Immature natural killer cell (primary cell): ENCODE measurements at regions not wholly inside any gene's neighbourhood (a gene's known extent, or its start where the extent isn't known, plus 50 kb on each side); places are given as distances from the start of the nearest gene placed in this dataset.
A peak's percentile ranks its signal among the peaks of the same experiment; 100 is the strongest.
"Not testable (repeated sequence)": the region's sequence is repeated elsewhere in the genome, so short reads cannot be mapped to it uniquely, and the experiment has no call there.

Source experiments
- DNase-seq, 3 donors: peaks; one replicate each; pipeline ENCODE4 v3.0.0; 2022; ENCODE audit warnings: mixed read lengths in 1 of 3
- H3K27ac Mint-ChIP-seq, 6 donors: one replicate each; pipeline ENCODE4 v1.8.0; 2020; ENCODE audit warnings: mixed read lengths in 6 of 6, mild to moderate bottlenecking in 5 of 6, inconsistent platforms in 4 of 6, moderate library complexity in 3 of 6
- H3K27me3 Mint-ChIP-seq, 3 donors: one replicate each; pipeline ENCODE4 v1.8.0; 2020 to 2021; ENCODE audit warnings: low read depth in 3 of 3, mild to moderate bottlenecking in 3 of 3, mixed read lengths in 3 of 3, moderate library complexity in 3 of 3, inconsistent platforms in 1 of 3
- H3K36me3 Mint-ChIP-seq, 3 donors: one replicate each; pipeline ENCODE4 v1.8.0; 2020; ENCODE audit warnings: mixed read lengths in 3 of 3, inconsistent platforms in 2 of 3, mild to moderate bottlenecking in 2 of 3
- H3K4me1 Mint-ChIP-seq, 2 donors: one replicate each; pipeline ENCODE4 v1.8.0; 2020; ENCODE audit warnings: inconsistent platforms in 2 of 2, mild to moderate bottlenecking in 2 of 2, mixed read lengths in 2 of 2, moderate library complexity in 1 of 2
- H3K4me3 Mint-ChIP-seq, 5 donors: one replicate each; pipeline ENCODE4 v1.8.0; 2020; ENCODE audit warnings: mild to moderate bottlenecking in 5 of 5, mixed read lengths in 5 of 5, inconsistent platforms in 3 of 5, moderate library complexity in 3 of 5
- H3K9me3 Mint-ChIP-seq, 6 donors: one replicate each; pipeline ENCODE4 v1.8.0; 2020; ENCODE audit warnings: mild to moderate bottlenecking in 6 of 6, mixed read lengths in 6 of 6, inconsistent platforms in 4 of 6, moderate library complexity in 3 of 6

DNA sequence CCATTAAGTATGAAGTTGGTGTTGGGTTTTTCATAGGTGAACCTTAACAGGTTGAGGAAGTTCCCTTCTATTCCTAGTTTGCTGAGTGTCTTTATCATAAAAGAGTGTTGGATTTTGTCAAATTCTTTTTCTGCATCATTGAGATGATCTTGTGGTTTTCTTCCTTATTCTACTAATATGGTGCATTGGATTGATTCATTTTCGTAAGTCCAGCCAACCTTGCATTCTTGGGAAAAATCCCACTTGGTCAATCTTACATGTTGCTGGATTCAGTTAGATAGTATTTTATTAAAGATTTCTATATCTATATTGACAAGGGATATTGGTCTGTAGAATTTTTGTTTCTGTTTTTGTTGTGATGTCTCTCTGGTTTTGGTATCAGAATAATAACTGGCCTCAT, 83.7 kb upstream of the C15orf39 start:
- peaks cover 16 to 20% of the 10 kb centered on the region in 2 donors for H3K4me1 Mint-ChIP-seq
- H3K9me3 Mint-ChIP-seq, result peaks cover 0 to 2% (median 0%) of the 10 kb centered on the region in 6 donors
- H3K36me3 Mint-ChIP-seq, result peaks cover 0 to 7% (median 5%) of the 10 kb centered on the region in 3 donors
- H3K27ac Mint-ChIP-seq, result no peak overlapping the region
- no peak overlapping the region for H3K4me3 Mint-ChIP-seq
- DNase-seq, result no peak
- H3K27me3 Mint-ChIP-seq, result peaks cover 0 to 5% (median 2%) of the 10 kb centered on the region in 3 donors

DNA sequence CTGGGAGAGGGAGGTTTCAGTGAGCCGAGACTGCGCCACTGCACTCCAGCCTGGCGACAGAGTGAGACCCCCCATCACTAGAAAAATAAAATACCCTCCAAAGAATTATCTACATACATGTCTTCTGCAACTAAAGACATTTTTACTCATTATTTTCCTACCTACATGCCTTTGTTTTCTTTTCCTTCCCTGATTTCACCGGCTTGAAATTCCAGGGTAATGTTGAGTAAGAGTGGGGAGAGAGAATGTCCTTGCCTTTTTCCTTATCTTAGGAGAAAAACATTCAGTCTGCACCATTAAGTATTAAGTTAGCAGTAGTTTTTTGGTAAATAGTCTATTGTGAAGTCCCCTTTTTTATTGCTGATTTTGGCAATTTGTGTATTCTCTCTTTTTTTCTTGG, 82.4 kb upstream of the C15orf39 start:
- H3K27me3 Mint-ChIP-seq, H3K4me3 Mint-ChIP-seq, H3K27ac Mint-ChIP-seq, H3K36me3 Mint-ChIP-seq, H3K9me3 Mint-ChIP-seq, DNase-seq: not testable (repeated sequence)
- H3K4me1 Mint-ChIP-seq, result peaks cover 17 to 21% of the 10 kb centered on the region in 2 donors

DNA sequence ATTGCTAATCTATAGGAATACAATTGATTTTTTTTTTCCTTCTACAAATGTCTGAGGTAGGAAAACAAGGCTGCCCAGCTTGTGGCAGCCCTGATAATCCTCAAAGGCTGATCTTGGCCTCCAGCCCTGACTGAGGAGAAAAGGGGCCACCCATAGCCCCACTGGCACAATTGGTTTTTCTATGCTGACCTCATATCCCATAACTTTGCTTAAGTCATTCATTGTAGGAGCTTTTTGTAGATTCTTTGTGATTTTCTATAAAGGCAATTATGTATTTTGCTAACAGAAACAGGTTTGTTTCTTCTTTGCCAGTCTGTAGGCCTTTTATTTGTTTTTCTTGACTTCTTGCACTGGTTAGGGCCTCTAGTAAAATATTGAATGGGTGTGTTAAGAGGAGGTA, 80.2 kb upstream of the C15orf39 start:
- H3K27me3 Mint-ChIP-seq, result peaks cover 0 to 5% (median 0%) of the 10 kb centered on the region in 3 donors
- H3K4me1 Mint-ChIP-seq, result peaks cover 22 to 27% of the 10 kb centered on the region in 2 donors
- H3K27ac Mint-ChIP-seq, result no peak overlapping the region
- H3K9me3 Mint-ChIP-seq, result no peaks in the 10 kb centered on the region
- DNase-seq, result no peak
- H3K36me3 Mint-ChIP-seq, result peaks cover 0 to 2% (median 0%) of the 10 kb centered on the region in 3 donors
- no peak overlapping the region for H3K4me3 Mint-ChIP-seq

GRCh38 chr15:75123395-75123794, 78.3 kb upstream of the C15orf39 start:
- Mint-ChIP-seq H3K27ac (peak overlapping the region in 3 of 6 donors; percentile 40 to 73 (median 53)), H3K36me3 (peaks cover 0 to 2% (median 0%) of the 10 kb centered on the region in 3 donors), H3K27me3 (peaks cover 0 to 3% (median 0%) of the 10 kb centered on the region in 3 donors), H3K4me1 (peaks cover 36 to 41% of the 10 kb centered on the region in 2 donors), H3K4me3 (no peak overlapping the region), H3K9me3 (no peaks in the 10 kb centered on the region)
- DNase-seq, result no peak

DNA sequence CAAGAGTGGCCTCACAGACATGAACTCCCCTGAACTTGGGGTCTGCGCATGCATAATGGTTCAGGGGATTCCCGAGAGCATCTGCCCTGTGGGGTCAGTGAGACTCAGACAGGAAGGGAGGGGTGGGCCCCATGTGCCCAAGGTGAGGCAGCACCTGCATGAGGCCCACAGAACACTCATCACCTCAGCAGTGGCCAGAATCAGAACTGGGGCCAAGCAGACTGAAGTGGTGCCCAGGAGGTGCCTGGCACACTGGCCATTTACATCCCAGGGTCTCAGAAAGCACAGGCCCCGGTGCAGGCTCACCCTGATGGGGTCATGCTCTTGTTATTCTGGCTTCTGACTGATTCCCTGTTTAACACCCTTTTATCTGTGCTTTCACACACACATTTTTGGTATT, 77.4 kb upstream of the C15orf39 start:
- peak overlapping the region in 1 of 5 donors; percentile 2 for H3K4me3 Mint-ChIP-seq
- H3K36me3 Mint-ChIP-seq, DNase-seq, H3K9me3 Mint-ChIP-seq, H3K27me3 Mint-ChIP-seq: not testable (repeated sequence)
- H3K4me1 Mint-ChIP-seq, result peaks cover 44 to 49% of the 10 kb centered on the region in 2 donors
- H3K27ac Mint-ChIP-seq, result peak overlapping the region in 4 of 6 donors; percentile 28 to 73 (median 48)

DNA sequence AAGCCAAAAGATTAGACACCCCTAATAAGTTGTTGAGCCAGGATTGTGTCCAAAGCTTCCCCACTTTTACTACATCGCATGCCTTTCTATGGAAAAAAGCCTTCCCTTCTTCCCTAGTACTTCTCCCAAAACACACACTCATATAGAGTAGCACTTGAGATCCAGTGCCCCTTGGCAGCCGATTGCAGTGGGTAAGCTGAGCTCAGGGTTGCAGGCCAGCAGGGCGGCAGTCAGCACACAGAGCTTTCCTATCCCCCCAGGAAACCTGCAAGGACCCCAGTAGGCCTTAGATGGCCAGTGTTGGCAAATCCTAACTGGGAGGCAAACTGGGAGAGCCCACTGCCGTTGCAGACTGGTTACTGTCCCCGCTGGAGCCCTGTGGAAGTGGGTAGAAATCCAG, 75.7 kb upstream of the C15orf39 start:
- no peak for DNase-seq
- Mint-ChIP-seq H3K27me3 (peaks cover 0 to 6% (median 3%) of the 10 kb centered on the region in 3 donors), H3K9me3 (no peaks in the 10 kb centered on the region), H3K36me3 (peaks cover 0 to 2% (median 0%) of the 10 kb centered on the region in 3 donors), H3K4me3 (peak overlapping the region in 2 of 5 donors; percentile 35 to 53), H3K4me1 (peaks cover 58 to 66% of the 10 kb centered on the region in 2 donors), H3K27ac (peak overlapping the region in 5 of 6 donors; percentile 65 to 84 (median 72))

DNA sequence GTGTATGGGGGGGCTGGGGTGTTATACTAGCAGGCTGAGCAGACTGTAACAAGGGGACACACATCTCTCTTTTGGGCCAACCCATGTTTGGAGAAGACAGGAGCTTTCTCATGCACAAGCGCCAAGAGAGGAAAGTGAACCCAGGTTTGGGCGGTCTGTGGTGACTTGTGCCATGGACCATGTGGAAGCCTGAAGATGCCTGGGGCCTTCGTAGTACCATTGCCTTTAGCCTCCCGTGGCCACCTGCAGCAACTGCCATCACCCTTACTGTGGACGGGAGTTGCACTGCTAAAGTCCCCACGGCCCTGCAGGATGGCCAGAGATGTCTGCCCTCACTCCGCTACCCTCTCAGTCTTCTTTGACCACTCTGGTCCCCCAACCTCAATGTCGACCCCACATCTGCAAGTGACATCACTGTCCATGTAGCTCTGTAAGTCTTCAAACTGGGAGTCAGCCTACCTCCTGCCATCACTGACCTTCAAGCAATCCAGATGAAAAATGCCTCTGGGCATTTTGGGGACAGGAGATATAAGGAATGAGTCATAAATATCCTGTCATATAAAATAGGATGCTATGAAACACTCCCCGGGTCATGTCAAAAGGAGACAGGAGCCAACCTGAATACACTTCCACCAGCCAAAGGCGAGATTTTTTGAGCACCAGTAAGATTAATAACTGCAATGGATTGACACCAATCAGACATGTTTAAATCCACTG, 74.7 kb upstream of the C15orf39 start:
- DNase-seq, result no peak
- Mint-ChIP-seq H3K4me1 (peaks cover 68 to 76% of the 10 kb centered on the region in 2 donors), H3K4me3 (peak overlapping the region in 2 of 5 donors; percentile 12 to 18), H3K36me3 (no peaks in the 10 kb centered on the region), H3K27me3 (peaks cover 0 to 6% (median 6%) of the 10 kb centered on the region in 3 donors), H3K9me3 (no peaks in the 10 kb centered on the region), H3K27ac (peak overlapping the region; percentile 4 to 54 (median 38))

DNA sequence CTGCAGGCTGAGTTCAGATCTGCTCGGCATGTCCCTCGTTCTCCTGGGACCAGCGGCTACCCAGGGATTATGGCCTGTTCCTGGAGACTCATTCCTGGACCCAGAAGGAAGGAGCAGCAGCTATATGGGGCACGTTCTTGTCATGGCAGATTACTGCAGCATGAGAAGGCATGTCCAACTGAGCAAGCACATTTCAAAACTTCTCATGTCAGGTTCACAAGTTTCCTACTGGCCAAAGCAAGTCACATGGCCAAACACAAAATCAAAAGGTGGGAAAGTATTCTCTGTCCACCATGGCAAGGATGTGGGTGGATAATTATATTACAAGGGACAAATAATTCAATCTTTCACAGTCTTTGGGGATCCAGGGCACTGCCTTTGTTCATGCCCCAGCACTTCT, 71.9 kb upstream of the C15orf39 start:
- H3K4me1 Mint-ChIP-seq, result peaks cover 58 to 66% of the 10 kb centered on the region in 2 donors
- no peak for DNase-seq
- H3K9me3 Mint-ChIP-seq, result no peaks in the 10 kb centered on the region
- peaks cover 0 to 6% (median 6%) of the 10 kb centered on the region in 3 donors for H3K27me3 Mint-ChIP-seq
- H3K27ac Mint-ChIP-seq, result peak overlapping the region; percentile 83 to 96 (median 92)
- peak overlapping the region; percentile 55 to 85 (median 70) for H3K4me3 Mint-ChIP-seq
- H3K36me3 Mint-ChIP-seq, result no peaks in the 10 kb centered on the region

- Mint-ChIP-seq H3K4me1 (peaks cover 56 to 60% of the 10 kb centered on the region in 2 donors), H3K4me3 (peak overlapping the region; percentile 78 to 93 (median 85)), H3K27me3 (peaks cover 0 to 6% (median 2%) of the 10 kb centered on the region in 3 donors), H3K36me3 (no peaks in the 10 kb centered on the region), H3K27ac (peak overlapping the region; percentile 84 to 96 (median 93)), H3K9me3 (no peaks in the 10 kb centered on the region)
- DNase-seq, result no peak
These were observed 70.4 kb upstream of the C15orf39 start for GRCh38 chr15:75131269-75131643.

- H3K27me3 Mint-ChIP-seq, result peaks cover 0 to 6% (median 4%) of the 10 kb centered on the region in 3 donors
- H3K36me3 Mint-ChIP-seq, result peaks cover 0 to 4% (median 0%) of the 10 kb centered on the region in 3 donors
- DNase-seq, result no peak
- peaks cover 30 to 36% of the 10 kb centered on the region in 2 donors for H3K4me1 Mint-ChIP-seq
- H3K9me3 Mint-ChIP-seq, result no peaks in the 10 kb centered on the region
- peak overlapping the region in 1 of 6 donors; percentile 62 for H3K27ac Mint-ChIP-seq
- H3K4me3 Mint-ChIP-seq, result no peak overlapping the region
These were observed 66.9 kb upstream of the C15orf39 start for GRCh38 chr15:75134748-75135147.

- Mint-ChIP-seq H3K4me1 (peaks cover 18 to 22% of the 10 kb centered on the region in 2 donors), H3K36me3 (peaks cover 0 to 4% (median 0%) of the 10 kb centered on the region in 3 donors), H3K27ac (peak overlapping the region in 4 of 6 donors; percentile 0 to 8 (median 2)), H3K9me3 (peaks cover 0 to 4% (median 0%) of the 10 kb centered on the region in 6 donors), H3K27me3 (peaks cover under 1 to 4% (median 3%) of the 10 kb centered on the region in 3 donors), H3K4me3 (no peak overlapping the region)
- no peak for DNase-seq
These were observed 65.6 kb upstream of the C15orf39 start for GRCh38 chr15:75136118-75136517.

DNA sequence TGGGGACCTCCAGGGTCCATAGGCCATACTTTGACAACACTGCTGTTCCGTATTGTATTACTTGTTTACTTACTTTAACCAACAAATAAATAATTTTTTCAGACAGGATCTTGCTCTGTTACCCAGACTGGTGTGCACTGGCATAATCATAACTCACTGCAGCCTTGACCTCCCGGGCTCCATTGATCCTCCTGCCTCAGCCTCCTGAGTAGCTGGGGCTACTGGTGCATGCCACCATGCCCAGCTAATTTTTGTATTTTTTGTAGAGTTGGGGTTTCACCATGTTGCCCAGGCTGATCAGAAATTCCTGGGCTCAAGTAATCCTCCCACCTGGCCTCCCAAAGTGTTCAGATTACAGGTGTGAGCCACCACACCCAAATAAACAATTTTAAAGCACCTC, 64.9 kb upstream of the C15orf39 start:
- peaks cover 0 to 4% (median 0%) of the 10 kb centered on the region in 3 donors for H3K36me3 Mint-ChIP-seq
- no peak for DNase-seq
- peaks cover 12 to 16% of the 10 kb centered on the region in 2 donors for H3K4me1 Mint-ChIP-seq
- no peak overlapping the region for H3K27ac Mint-ChIP-seq
- H3K9me3 Mint-ChIP-seq, result peaks cover 0 to 4% (median 0%) of the 10 kb centered on the region in 6 donors
- peaks cover 0 to 4% (median 3%) of the 10 kb centered on the region in 3 donors for H3K27me3 Mint-ChIP-seq
- no peak overlapping the region for H3K4me3 Mint-ChIP-seq

DNA sequence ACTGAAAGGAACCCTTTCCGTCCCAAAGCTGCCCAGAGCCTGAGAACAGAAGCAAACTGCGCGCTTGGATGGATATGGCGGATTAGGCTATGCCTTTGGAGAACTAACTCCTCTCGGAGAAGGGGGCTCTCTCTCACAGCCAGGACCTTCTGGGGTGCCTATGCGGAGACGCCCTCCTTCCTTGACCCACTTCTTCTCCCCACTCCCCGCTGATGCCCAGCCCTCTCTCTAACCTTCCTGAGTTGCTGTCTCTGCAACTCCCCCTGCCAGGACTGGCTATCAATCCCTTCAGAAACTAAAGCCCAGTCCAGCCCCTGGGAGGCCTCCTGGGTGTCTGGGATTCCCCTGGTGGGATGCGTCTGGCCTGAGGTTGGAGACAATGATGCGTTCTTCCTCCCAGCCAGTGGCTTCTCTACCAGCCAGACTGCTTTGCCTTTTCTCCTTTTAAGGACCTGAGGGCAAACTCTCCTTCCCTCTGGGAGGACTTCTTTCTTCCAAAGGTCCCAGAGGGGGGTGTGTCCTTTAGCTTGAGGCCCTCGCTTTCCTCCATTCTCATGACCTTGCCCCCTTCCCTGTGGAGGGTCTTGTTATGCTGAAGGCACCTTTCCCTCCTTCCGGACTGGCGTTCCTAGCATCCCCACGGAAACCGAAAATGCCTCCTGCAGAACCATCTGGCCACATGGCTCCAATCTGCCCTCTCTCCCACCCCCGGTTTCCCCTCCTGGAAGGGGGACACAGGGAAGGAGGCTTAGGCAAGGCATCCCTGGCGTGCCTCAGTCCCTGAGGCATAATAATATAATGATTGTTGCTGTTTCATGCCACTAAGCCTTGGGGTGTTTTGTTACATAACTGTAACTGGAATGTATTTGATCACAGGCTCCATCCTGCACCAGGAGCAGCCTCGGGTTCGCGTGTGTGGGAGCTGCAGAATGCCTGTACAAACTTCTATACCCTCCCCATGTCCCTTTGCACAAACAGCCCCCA, 63.4 kb upstream of the C15orf39 start:
- Mint-ChIP-seq H3K4me3 (no peak overlapping the region), H3K27me3 (peaks cover 0 to 5% (median 5%) of the 10 kb centered on the region in 3 donors), H3K9me3 (peaks cover 8 to 15% (median 14%) of the 10 kb centered on the region in 6 donors), H3K36me3 (peaks cover 0 to 15% (median 6%) of the 10 kb centered on the region in 3 donors), H3K27ac (no peak overlapping the region), H3K4me1 (peaks cover 9 to 11% of the 10 kb centered on the region in 2 donors)
- no peak for DNase-seq
